DMS53 treated with DMSO at 0.1 percent for 48 hours (cell line): ENCODE measurements at regions not wholly inside any gene's neighbourhood (a gene's known extent, or its start where the extent isn't known, plus 50 kb on each side); places are given as distances from the start of the nearest gene placed in this dataset.
A peak's percentile ranks its signal among the peaks of the same experiment; 100 is the strongest.

Source experiments
- DNase-seq: peaks from one replicate; lab custom pipeline; 2025; ENCODE audit not compliant: unreplicated experiment; lab: John Stamatoyannopoulos, UW

DNA sequence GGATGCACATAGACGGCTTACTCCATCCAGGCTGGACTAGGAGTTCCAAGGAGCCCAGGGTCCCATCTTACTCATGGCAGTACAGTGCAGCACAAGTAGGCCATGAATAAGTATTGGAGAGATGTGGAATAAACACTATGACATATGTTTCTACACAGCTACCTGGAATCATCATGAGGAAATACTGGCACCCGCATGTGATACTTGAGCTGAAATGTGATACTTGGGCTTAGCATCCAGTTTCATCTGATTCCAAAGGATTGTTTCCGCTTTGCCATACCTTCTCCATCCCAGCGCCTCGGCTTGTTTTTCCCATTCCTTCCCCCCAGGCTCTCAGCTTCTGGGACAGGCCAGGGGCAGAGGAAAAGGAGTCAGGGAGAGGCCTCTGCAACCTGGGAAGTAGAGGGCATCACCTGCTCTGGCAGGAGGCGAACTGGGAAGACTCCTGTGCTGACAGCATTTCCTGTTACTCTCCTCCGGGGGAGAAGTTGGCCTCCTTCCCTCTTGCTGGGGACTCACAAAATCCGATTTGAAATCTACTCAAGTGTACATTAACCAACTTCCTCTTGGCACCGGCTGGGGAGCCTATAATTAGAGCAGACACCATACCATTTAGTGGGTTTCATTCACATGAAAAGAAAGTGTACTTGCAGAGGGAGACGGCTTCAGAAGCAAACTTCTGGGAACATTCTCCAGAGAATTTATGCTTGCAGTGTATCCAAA is 187.8 kb downstream of the MIAT start:
- DNase-seq = peak; percentile 20

- no peak for DNase-seq
These were observed 188.7 kb downstream of the MIAT start for GRCh38 chr22:26846076-26846475.

DNA sequence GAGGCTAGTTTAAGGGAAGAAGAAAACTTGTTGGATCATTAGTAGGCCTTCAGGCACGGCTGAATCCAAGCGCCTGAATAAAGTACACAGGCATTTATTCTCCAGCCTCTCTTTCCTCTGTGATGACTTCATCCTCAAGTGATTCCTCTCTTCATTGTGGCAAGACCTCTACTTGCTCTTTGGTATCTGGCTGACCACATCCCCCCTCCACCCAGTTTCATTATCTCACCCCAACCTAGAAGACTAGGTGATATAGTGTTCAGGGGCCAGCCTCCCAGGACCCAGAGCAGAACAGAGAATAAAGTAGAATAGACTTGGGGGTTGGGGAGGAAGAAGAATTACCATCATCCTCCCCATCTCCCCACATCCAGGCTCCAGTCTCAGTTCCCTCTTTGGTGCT is 189.3 kb downstream of the MIAT start:
- DNase-seq = no peak

DNA sequence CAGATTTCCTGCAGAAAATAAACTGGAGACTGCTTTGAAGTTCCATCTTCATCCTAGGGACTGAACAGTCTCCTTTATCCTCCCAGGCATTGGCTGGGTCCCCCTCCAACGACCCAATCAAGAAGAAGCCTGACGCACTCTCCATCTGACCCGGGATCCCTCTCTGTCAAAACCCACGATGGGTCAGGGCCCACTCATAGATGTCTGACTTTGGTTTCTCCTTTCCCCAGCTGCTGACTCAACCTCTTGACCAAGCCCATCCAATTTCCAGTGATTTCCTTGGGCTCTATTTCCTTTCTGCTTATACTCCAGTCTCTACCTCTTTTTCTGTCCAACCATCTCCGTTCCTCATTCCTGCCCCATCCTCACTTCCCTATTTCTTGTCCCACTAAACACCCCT is 189.7 kb downstream of the MIAT start:
- DNase-seq = no peak

- DNase-seq = no peak
These were observed 190.4 kb downstream of the MIAT start for GRCh38 chr22:26847816-26848215.

- peak; percentile 18 for DNase-seq
These were observed 191.0 kb downstream of the MIAT start for GRCh38 chr22:26848244-26848920.

GRCh38 chr22:26849575-26849974 is 192.2 kb downstream of the MIAT start:
- DNase-seq = no peak

DNA sequence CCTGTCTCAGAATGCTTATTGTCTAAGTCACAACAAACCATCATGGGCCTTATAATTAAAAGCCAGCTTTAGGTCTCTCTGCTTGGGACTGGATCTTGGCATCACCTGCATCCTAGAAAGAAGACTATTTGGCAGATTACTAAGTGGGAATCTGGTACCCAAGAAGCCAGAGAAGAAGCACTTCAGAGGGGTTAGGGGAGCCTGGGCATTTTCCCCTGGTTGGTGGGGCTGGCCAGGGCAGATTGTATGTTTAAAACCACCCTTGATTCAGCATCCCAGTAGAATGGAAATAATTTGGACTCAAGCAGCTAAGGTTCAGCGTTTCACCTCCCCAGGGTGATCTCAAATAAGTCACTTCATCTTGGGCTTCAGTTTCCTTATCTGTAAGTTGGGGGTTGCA is 193.7 kb downstream of the MIAT start:
- no peak for DNase-seq

DNA sequence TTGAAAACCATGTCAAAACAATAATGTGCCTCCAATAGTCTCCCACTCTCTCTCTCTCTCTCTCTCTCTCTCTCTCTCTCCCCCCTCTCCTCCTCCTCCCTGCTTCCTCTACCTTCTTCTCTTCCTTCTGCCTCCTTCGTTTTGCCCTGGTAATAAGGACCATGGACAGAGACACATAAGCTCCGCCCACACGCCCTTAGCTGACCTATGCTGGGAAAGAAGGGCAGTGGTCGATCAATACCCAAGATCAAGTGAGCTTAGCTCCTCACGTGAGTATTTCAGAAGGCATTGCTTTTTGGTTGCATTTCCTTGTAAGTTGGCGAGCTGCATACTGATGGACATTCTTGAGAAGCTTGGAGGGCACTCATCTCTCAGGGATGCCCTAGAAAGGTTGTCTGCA is 194.8 kb downstream of the MIAT start:
- no peak for DNase-seq

GRCh38 chr22:26853071-26853470 is 195.7 kb downstream of the MIAT start:
- DNase-seq = no peak

GRCh38 chr22:26853495-26853894 is 196.1 kb downstream of the MIAT start:
- DNase-seq = no peak

DNA sequence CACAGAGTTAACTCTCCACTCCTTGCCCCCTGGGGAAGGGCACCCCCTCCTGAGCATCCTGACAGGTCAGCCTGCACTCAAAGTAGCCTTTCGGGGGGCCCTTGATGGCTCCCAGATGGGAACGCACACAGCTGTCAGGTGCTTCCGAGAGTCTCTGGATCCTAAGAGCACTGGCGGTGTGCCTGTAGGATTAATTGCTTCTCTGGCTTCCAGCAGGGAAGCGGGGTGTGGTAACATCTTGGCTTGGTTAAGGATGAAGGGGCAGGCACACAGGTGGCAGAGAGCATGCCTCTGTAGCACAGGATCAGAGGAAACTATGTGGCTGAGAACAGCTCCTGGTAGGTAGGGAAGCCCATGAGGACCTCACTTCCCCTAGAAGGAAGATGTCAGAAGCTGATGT is 199.8 kb downstream of the MIAT start:
- no peak for DNase-seq

- DNase-seq = no peak
These were observed 202.9 kb downstream of the MIAT start for GRCh38 chr22:26860301-26860700.

- DNase-seq = no peak
These were observed 207.6 kb downstream of the MIAT start for GRCh38 chr22:26865021-26865420.

GRCh38 chr22:26883393-26883792 is 226.0 kb downstream of the MIAT start:
- no peak for DNase-seq

GRCh38 chr22:26884921-26885320 is 227.5 kb downstream of the MIAT start:
- no peak for DNase-seq

GRCh38 chr22:26885441-26886261 is 228.3 kb downstream of the MIAT start:
- DNase-seq = no peak

DNA sequence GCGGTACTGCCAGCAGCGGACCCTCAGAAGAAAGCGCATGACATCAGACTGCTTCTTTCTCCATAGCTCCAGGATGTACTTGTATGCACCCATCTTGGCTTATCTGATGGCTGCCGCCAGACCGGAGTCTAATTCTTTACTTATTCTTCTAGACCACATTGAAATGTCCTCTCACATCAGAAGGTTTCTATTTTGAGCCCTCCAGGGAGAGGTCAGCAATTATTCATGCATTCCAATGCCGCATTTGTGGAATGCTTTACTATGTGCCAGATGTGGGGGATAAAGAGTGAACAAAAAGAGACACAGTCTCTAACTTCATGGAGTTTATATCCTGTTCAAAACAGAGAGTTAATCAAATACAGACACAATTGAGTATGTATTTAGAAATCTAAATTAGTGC is 230.1 kb downstream of the MIAT start:
- DNase-seq = no peak

DNA sequence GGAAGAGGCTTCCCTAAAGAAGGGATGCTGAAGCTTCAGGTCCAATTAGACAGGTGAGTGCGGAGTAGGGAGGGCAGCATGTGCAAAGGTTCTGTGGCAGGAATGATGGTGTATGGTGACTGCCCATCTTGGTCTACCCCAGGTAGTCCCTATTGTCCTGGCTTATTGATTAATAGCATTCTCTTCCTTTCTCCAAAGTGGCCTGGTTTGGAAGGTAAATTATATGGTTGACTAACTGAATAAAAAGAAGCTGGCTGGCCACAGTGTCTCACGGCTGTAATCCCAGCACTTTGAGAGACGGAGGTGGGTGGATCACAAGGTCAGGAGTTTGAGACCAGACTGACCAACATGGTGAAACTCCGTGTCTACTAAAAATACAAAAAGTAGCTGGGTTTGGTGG is 230.5 kb downstream of the MIAT start:
- DNase-seq = no peak

GRCh38 chr22:26888887-26889286 is 231.5 kb downstream of the MIAT start:
- no peak for DNase-seq

- DNase-seq = no peak
These were observed 232.4 kb downstream of the MIAT start for GRCh38 chr22:26889802-26890201.

DNA sequence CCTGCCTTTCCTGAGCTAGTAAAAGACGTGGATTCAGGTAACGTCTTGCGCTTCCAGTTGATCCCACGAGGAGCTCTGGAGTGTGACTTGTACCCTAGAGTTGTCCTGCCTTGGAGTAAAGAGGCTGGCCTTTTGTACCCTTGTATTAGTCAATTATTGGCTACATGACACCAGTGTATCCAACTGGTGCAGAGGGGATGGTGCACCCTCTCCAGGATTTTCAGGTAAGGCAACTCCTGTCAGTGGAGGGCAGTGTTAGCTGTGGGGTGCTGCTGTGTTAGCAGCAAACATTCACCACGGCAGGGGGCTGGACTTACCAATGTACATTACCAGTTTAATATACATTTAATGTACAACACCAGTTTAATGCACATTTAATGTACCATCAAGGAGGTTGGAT is 233.5 kb downstream of the MIAT start:
- DNase-seq = no peak
